Memory B cell (primary cell): ENCODE measurements at regions not wholly inside any gene's neighbourhood (a gene's known extent, or its start where the extent isn't known, plus 50 kb on each side); places are given as distances from the start of the nearest gene placed in this dataset.

Source experiments
- ATAC-seq: fragments of 150-1000 bp; cut with Tn5 transposase; 2 replicates; pipeline ENCODE4 v1.10.0; 2021; ENCODE audit warnings: low read depth, mild to moderate bottlenecking, moderate library complexity
- DNase-seq, 2 donors: peaks; one replicate each; pipeline ENCODE4 v3.0.0; 2022; ENCODE audit warnings: low spot score in 2 of 2
- H3K27ac Mint-ChIP-seq: one replicate; pipeline ENCODE4 v1.8.0; 2022; ENCODE audit warnings: mild to moderate bottlenecking, moderate library complexity, mixed read lengths
- H3K27me3 Mint-ChIP-seq: one replicate; pipeline ENCODE4 v1.8.0; 2022; ENCODE audit warnings: mixed read lengths
- H3K36me3 Mint-ChIP-seq: one replicate; pipeline ENCODE4 v1.8.0; 2022; ENCODE audit warnings: mild to moderate bottlenecking, mixed read lengths
- H3K4me1 Mint-ChIP-seq: one replicate; pipeline ENCODE4 v1.8.0; 2022; ENCODE audit warnings: mixed read lengths
- H3K4me3 Mint-ChIP-seq: one replicate; pipeline ENCODE4 v1.8.0; 2022; ENCODE audit warnings: mild to moderate bottlenecking, moderate library complexity, mixed read lengths
- H3K9me3 Mint-ChIP-seq: one replicate; pipeline ENCODE4 v1.8.0; 2022; ENCODE audit warnings: mixed read lengths

- Mint-ChIP-seq H3K27me3 (peaks cover 10% of the 10 kb centered on the region), H3K9me3 (no peaks in the 10 kb centered on the region), H3K4me1 (no peaks in the 10 kb centered on the region), H3K4me3 (no peak overlapping the region), H3K27ac (no peak overlapping the region), H3K36me3 (no peaks in the 10 kb centered on the region)
- DNase-seq: no peak
- no peak for ATAC-seq
Observed at GRCh38 chr15:61721418-61721817, 338.8 kb downstream of the VPS13C start.

- Mint-ChIP-seq H3K27ac (no peak overlapping the region), H3K4me1 (no peaks in the 10 kb centered on the region), H3K4me3 (no peak overlapping the region), H3K9me3 (no peaks in the 10 kb centered on the region), H3K36me3 (no peaks in the 10 kb centered on the region), H3K27me3 (peaks cover 8% of the 10 kb centered on the region)
- DNase-seq: no peak
- no peak for ATAC-seq
Observed at GRCh38 chr15:61720197-61720704, 340.0 kb downstream of the VPS13C start.

- H3K27ac Mint-ChIP-seq: no peak overlapping the region
- DNase-seq (no peak), ATAC-seq (no peak)
- H3K27me3 Mint-ChIP-seq: peaks cover 3% of the 10 kb centered on the region
- peaks cover 2% of the 10 kb centered on the region for H3K9me3 Mint-ChIP-seq
- H3K4me1 Mint-ChIP-seq: no peaks in the 10 kb centered on the region
- H3K4me3 Mint-ChIP-seq: no peak overlapping the region
- no peaks in the 10 kb centered on the region for H3K36me3 Mint-ChIP-seq
Observed at GRCh38 chr15:61715082-61715481, 345.2 kb downstream of the VPS13C start.

- H3K27me3 Mint-ChIP-seq: peaks cover 6% of the 10 kb centered on the region
- H3K27ac Mint-ChIP-seq: no peak overlapping the region
Observed at GRCh38 chr15:61712129-61712759, 348.0 kb downstream of the VPS13C start.

GRCh38 chr15:61702224-61703020 is 357.8 kb downstream of the VPS13C start:
- H3K4me3 Mint-ChIP-seq: no peak overlapping the region
- no peaks in the 10 kb centered on the region for H3K4me1 Mint-ChIP-seq
- H3K27ac Mint-ChIP-seq: no peak overlapping the region
- H3K36me3 Mint-ChIP-seq: no peaks in the 10 kb centered on the region
- no peaks in the 10 kb centered on the region for H3K9me3 Mint-ChIP-seq
- no peak for DNase-seq
- peaks cover 2% of the 10 kb centered on the region for H3K27me3 Mint-ChIP-seq
- ATAC-seq: no peak

More at GRCh38 chr15:61712129-61712759, 348.0 kb downstream of the VPS13C start:
- H3K36me3 Mint-ChIP-seq: no peaks in the 10 kb centered on the region
- no peak overlapping the region for H3K4me3 Mint-ChIP-seq
- peaks cover 2% of the 10 kb centered on the region for H3K9me3 Mint-ChIP-seq
- no peaks in the 10 kb centered on the region for H3K4me1 Mint-ChIP-seq
- DNase-seq: no peak
- ATAC-seq: no peak

- H3K9me3 Mint-ChIP-seq: no peaks in the 10 kb centered on the region
- DNase-seq (no peak), ATAC-seq (no peak)
- no peak overlapping the region for H3K4me3 Mint-ChIP-seq
- peaks cover 2% of the 10 kb centered on the region for H3K27me3 Mint-ChIP-seq
- no peaks in the 10 kb centered on the region for H3K36me3 Mint-ChIP-seq
- no peak overlapping the region for H3K27ac Mint-ChIP-seq
- H3K4me1 Mint-ChIP-seq: no peaks in the 10 kb centered on the region
Observed at GRCh38 chr15:61701455-61701854, 358.8 kb downstream of the VPS13C start.

GRCh38 chr15:61700803-61701202 is 359.4 kb downstream of the VPS13C start:
- DNase-seq: no peak
- Mint-ChIP-seq H3K27me3 (peaks cover 2% of the 10 kb centered on the region), H3K9me3 (no peaks in the 10 kb centered on the region), H3K36me3 (no peaks in the 10 kb centered on the region), H3K27ac (no peak overlapping the region), H3K4me1 (no peaks in the 10 kb centered on the region), H3K4me3 (no peak overlapping the region)
- ATAC-seq: no peak

GRCh38 chr15:61697796-61698195 is 362.5 kb downstream of the VPS13C start:
- Mint-ChIP-seq H3K27ac (no peak overlapping the region), H3K4me1 (no peaks in the 10 kb centered on the region), H3K9me3 (no peaks in the 10 kb centered on the region), H3K27me3 (peaks cover 8% of the 10 kb centered on the region), H3K4me3 (no peak overlapping the region), H3K36me3 (no peaks in the 10 kb centered on the region)
- no peak for DNase-seq
- no peak for ATAC-seq

GRCh38 chr15:61689067-61689466 is 371.2 kb downstream of the VPS13C start:
- Mint-ChIP-seq H3K27me3 (peaks cover 5% of the 10 kb centered on the region), H3K27ac (no peak overlapping the region), H3K9me3 (no peaks in the 10 kb centered on the region), H3K36me3 (no peaks in the 10 kb centered on the region), H3K4me3 (no peak overlapping the region), H3K4me1 (no peaks in the 10 kb centered on the region)
- ATAC-seq (no peak), DNase-seq (no peak)

- no peak for ATAC-seq
- Mint-ChIP-seq H3K36me3 (no peaks in the 10 kb centered on the region), H3K4me3 (no peak overlapping the region), H3K4me1 (no peaks in the 10 kb centered on the region), H3K27me3 (no peaks in the 10 kb centered on the region), H3K27ac (no peak overlapping the region), H3K9me3 (no peaks in the 10 kb centered on the region)
- DNase-seq: no peak
Observed at GRCh38 chr15:61687651-61688050, 372.6 kb downstream of the VPS13C start.

GRCh38 chr15:61687124-61687523 is 373.1 kb downstream of the VPS13C start:
- ATAC-seq: no peak
- Mint-ChIP-seq H3K9me3 (no peaks in the 10 kb centered on the region), H3K4me3 (no peak overlapping the region), H3K27me3 (no peaks in the 10 kb centered on the region), H3K4me1 (no peaks in the 10 kb centered on the region), H3K36me3 (no peaks in the 10 kb centered on the region), H3K27ac (no peak overlapping the region)
- no peak for DNase-seq

GRCh38 chr15:61685971-61686370 is 374.3 kb downstream of the VPS13C start:
- no peak for DNase-seq
- H3K27me3 Mint-ChIP-seq: peaks cover 1% of the 10 kb centered on the region
- H3K4me3 Mint-ChIP-seq: no peak overlapping the region
- no peak overlapping the region for H3K27ac Mint-ChIP-seq
- no peaks in the 10 kb centered on the region for H3K36me3 Mint-ChIP-seq
- no peak for ATAC-seq
- H3K4me1 Mint-ChIP-seq: no peaks in the 10 kb centered on the region
- H3K9me3 Mint-ChIP-seq: no peaks in the 10 kb centered on the region

GRCh38 chr15:61685534-61685933 is 374.7 kb downstream of the VPS13C start:
- Mint-ChIP-seq H3K9me3 (no peaks in the 10 kb centered on the region), H3K4me1 (no peaks in the 10 kb centered on the region), H3K36me3 (no peaks in the 10 kb centered on the region), H3K4me3 (no peak overlapping the region), H3K27me3 (peaks cover 2% of the 10 kb centered on the region), H3K27ac (no peak overlapping the region)
- ATAC-seq (no peak), DNase-seq (no peak)

- no peaks in the 10 kb centered on the region for H3K9me3 Mint-ChIP-seq
- H3K27ac Mint-ChIP-seq: no peak overlapping the region
- H3K4me3 Mint-ChIP-seq: no peak overlapping the region
- no peaks in the 10 kb centered on the region for H3K36me3 Mint-ChIP-seq
- no peaks in the 10 kb centered on the region for H3K4me1 Mint-ChIP-seq
- peaks cover 2% of the 10 kb centered on the region for H3K27me3 Mint-ChIP-seq
- DNase-seq (no peak), ATAC-seq (no peak)
Observed at GRCh38 chr15:61684749-61685467, 375.3 kb downstream of the VPS13C start.
